OCI-LY3 (cell line): ENCODE measurements at regions not wholly inside any gene's neighbourhood (a gene's known extent, or its start where the extent isn't known, plus 50 kb on each side); places are given as distances from the start of the nearest gene placed in this dataset.

Experiments
- H2AFZ ChIP-seq: fragments of 200-600, 300-600 bp; shearing (Covaris generic); 2 replicates; pipeline ENCODE4 v1.6.0; 2014; ENCODE audit warnings: antibody characterized with exemption, low read depth, low read length
- H3K27ac ChIP-seq: fragments of 200-600, 300-600 bp; sonication (generic); 2 replicates; pipeline ENCODE4 v1.5.1; 2014; ENCODE audit warnings: mild to moderate bottlenecking, low read length, moderate library complexity, mixed read lengths
- H3K27me3 ChIP-seq: fragments of 200-600, 300-600 bp; sonication (generic); 2 replicates; pipeline ENCODE4 v1.6.1; 2014; ENCODE audit warnings: low read depth, low read length, mixed read lengths
- H3K36me3 ChIP-seq: fragments of 200-600, 300-600 bp; sonication (generic); replicated peaks from 2 replicates; pipeline ENCODE3; 2014; ENCODE audit warnings: low read depth, low read length, mixed read lengths
- H3K4me1 ChIP-seq: fragments of 300-600, 200-600 bp; sonication (generic); 2 replicates; pipeline ENCODE4 v1.6.1; 2014; ENCODE audit warnings: low read length, mixed read lengths
- H3K4me2 ChIP-seq: fragments of 200-600, 300-600 bp; sonication (generic); 2 replicates; pipeline ENCODE4 v1.6.1; 2014; ENCODE audit warnings: low read length, mixed read lengths
- H3K4me3 ChIP-seq: fragments of 300-600, 200-600 bp; sonication (generic); 2 replicates; pipeline ENCODE4 v1.5.1; 2014; ENCODE audit warnings: antibody characterized with exemption, mild to moderate bottlenecking, low read length, moderate library complexity
- H3K79me2 ChIP-seq: fragments of 300-600, 200-600 bp; shearing (Covaris generic); 2 replicates; pipeline ENCODE4 v1.6.1; 2014; ENCODE audit warnings: mild to moderate bottlenecking, low read length, mixed read lengths
- H3K9ac ChIP-seq: fragments of 300-600, 200-600 bp; shearing (Covaris generic); 2 replicates; pipeline ENCODE4 v1.6.0; 2014; ENCODE audit warnings: mild to moderate bottlenecking, low read length, moderate library complexity
- H3K9me3 ChIP-seq: fragments of 200-600, 300-600 bp; shearing (Covaris generic); 2 replicates; pipeline ENCODE4 v1.6.1; 2014; ENCODE audit warnings: low read length, mixed read lengths; ENCODE audit not compliant: insufficient read depth
- H4K20me1 ChIP-seq: fragments of 200-600, 300-600 bp; sonication (generic); 2 replicates; pipeline ENCODE4 v1.6.1; 2016; ENCODE audit warnings: low read length, mixed read lengths; ENCODE audit not compliant: insufficient read depth
- EZH2phosphoT487 ChIP-seq: fragments of 200-600 bp; shearing (Covaris generic); IDR thresholded peaks from 2 replicates; pipeline ENCODE4 v1.6.1; 2018; ENCODE audit warnings: antibody characterized with exemption, mixed run types, low read depth
- TF ChIP-seq, protein P1 (sequence below): fragments of 200-600, 300-600 bp; sonication (generic); IDR thresholded peaks from 2 replicates; pipeline ENCODE4 v1.5.1; 2014; ENCODE audit warnings: antibody characterized with exemption, low read length, low read depth

DNA sequence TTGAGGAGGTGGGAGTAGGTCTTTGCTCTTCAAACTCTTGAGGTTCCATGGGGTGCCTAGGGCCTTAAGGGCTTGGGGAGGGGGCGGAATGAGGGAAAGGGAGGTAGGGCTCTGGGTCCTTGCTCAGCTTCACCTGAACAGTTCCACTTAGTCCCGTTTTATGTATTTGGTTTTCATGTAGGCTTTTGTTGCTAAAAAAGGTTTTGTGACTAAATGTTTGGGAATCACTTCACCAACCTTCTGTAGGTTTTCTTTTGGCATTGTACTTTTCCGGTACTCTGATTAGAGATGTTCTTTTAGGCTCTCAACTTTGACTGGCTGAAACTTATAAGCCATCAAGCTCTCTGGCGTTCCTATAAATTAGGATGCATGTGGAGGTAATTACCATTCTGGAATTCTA lies 108.1 kb downstream of the MYCN start:
- TF ChIP-seq, protein P1, sequence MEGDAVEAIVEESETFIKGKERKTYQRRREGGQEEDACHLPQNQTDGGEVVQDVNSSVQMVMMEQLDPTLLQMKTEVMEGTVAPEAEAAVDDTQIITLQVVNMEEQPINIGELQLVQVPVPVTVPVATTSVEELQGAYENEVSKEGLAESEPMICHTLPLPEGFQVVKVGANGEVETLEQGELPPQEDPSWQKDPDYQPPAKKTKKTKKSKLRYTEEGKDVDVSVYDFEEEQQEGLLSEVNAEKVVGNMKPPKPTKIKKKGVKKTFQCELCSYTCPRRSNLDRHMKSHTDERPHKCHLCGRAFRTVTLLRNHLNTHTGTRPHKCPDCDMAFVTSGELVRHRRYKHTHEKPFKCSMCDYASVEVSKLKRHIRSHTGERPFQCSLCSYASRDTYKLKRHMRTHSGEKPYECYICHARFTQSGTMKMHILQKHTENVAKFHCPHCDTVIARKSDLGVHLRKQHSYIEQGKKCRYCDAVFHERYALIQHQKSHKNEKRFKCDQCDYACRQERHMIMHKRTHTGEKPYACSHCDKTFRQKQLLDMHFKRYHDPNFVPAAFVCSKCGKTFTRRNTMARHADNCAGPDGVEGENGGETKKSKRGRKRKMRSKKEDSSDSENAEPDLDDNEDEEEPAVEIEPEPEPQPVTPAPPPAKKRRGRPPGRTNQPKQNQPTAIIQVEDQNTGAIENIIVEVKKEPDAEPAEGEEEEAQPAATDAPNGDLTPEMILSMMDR, result no peak
- TF ChIP-seq EZH2phosphoT487, result no peak
- H3K9ac ChIP-seq, result no peak overlapping the region
- H3K27me3 ChIP-seq, result peaks cover 21% of the 10 kb centered on the region; the same call in 1 of the 2 replicates

DNA sequence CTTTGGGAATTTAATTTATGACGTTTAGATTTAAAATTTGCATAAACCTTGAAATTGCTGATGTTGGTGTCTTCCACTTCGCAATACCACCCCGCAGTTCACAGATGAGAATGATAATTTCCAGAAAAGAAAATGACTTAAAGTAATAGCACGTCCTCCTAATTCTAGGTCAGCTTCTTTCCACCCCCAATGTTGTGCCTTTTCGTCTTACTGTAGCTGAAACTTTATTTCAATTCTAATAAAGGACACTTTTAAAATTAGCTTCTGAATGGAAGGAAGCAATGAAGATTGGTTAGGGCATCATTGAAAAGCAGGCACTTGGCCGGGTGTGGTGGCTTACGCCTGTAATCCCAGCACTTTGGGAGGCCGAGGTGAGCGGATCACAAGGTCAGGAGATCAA lies 107.4 kb downstream of the MYCN start:
- no peak overlapping the region for H3K27ac ChIP-seq
- no peaks in the 10 kb centered on the region for H3K79me2 ChIP-seq
- no peaks in the 10 kb centered on the region for H3K4me1 ChIP-seq
- no peaks in the 10 kb centered on the region for H3K9me3 ChIP-seq
- TF ChIP-seq, protein P1, result no peak
- no peak for TF ChIP-seq EZH2phosphoT487
- no peaks in the 10 kb centered on the region for H3K36me3 ChIP-seq
- no peak overlapping the region for H3K9ac ChIP-seq
- no peak overlapping the region for H3K4me3 ChIP-seq
- H4K20me1 ChIP-seq, result no peaks in the 10 kb centered on the region
- H3K27me3 ChIP-seq, result peaks cover 16% of the 10 kb centered on the region; the same call in 1 of the 2 replicates
- no peak overlapping the region for H3K4me2 ChIP-seq
- H2AFZ ChIP-seq, result no peak overlapping the region

More for the DNA sequence above, 108.1 kb downstream of the MYCN start:
- Histone ChIP-seq H3K27ac (no peak overlapping the region), H3K4me1 (no peaks in the 10 kb centered on the region), H3K9me3 (no peaks in the 10 kb centered on the region), H3K79me2 (no peaks in the 10 kb centered on the region), H2AFZ (no peak overlapping the region), H3K4me2 (no peak overlapping the region), H3K4me3 (no peak overlapping the region), H3K36me3 (no peaks in the 10 kb centered on the region), H4K20me1 (no peaks in the 10 kb centered on the region)

DNA sequence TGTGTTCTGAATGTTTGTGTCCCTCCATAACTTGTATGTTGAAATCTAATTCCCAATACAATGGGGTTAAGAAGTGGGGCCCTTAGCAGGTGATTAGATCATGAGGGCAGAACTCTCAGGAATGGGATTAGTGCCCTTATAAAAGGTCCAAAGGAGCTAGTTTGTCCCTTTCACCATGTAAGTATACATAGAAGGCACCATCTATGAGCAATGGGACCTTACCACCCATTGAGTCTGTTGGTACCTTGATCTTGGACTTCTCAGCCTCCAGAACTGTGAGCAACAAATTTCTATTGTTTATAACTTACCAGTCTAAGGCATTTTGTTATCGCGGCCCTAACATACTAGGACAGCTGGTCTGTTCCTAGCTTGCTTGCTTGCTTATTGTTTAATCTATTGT lies 106.3 kb downstream of the MYCN start:
- no peak overlapping the region for H3K4me3 ChIP-seq
- H3K9ac ChIP-seq, result no peak overlapping the region

DNA sequence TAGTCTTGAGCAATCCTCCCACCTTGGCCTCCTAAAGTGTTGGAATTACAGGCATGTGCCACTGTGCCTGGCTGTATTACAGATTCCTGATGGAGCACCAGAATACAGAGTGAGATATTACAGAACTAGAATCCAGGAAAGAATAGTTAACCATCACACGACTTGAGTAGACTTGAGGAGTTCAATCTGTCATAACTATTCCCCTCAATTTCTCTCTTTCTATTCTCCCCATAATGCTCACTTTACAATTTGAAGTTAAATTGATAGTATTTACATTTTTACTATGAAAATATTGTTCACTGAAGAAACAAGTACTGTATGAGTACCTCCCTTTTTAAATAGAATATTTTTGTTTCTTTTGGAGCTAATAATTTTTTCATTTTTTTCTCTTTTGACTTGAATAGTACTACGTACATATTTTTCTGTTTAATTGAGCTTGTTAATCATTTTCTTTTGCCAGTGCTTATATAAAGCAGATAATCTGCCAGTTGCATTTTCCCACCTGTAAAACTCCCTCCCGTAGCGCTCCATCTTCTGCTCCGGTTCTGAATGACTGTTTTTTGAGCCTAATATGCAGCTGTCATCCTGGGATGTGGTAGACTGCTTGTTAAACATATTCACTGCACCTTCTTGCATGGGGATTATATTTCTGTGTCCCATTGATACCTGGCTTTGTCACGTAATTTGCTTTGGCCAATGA lies 105.5 kb downstream of the MYCN start:
- H3K4me2 ChIP-seq, result no peak overlapping the region
- no peaks in the 10 kb centered on the region for H3K36me3 ChIP-seq
- H3K27ac ChIP-seq, result no peak overlapping the region
- H2AFZ ChIP-seq, result no peak overlapping the region
- H3K9ac ChIP-seq, result no peak overlapping the region
- no peaks in the 10 kb centered on the region for H3K4me1 ChIP-seq
- no peak overlapping the region for H3K4me3 ChIP-seq
- no peaks in the 10 kb centered on the region for H4K20me1 ChIP-seq
- H3K79me2 ChIP-seq, result no peaks in the 10 kb centered on the region
- no peaks in the 10 kb centered on the region for H3K9me3 ChIP-seq
- H3K27me3 ChIP-seq, result peaks cover 16% of the 10 kb centered on the region; the same call in 1 of the 2 replicates
- no peak for TF ChIP-seq EZH2phosphoT487
- TF ChIP-seq, protein P1, result no peak

More for the DNA sequence above, 106.3 kb downstream of the MYCN start:
- Histone ChIP-seq H3K27me3 (peaks cover 16% of the 10 kb centered on the region; the same call in 1 of the 2 replicates), H3K79me2 (no peaks in the 10 kb centered on the region), H3K36me3 (no peaks in the 10 kb centered on the region), H3K4me2 (no peak overlapping the region), H4K20me1 (no peaks in the 10 kb centered on the region), H3K27ac (no peak overlapping the region), H3K4me1 (no peaks in the 10 kb centered on the region), H2AFZ (no peak overlapping the region), H3K9me3 (no peaks in the 10 kb centered on the region)
- no peak for TF ChIP-seq EZH2phosphoT487
- TF ChIP-seq, protein P1, result no peak
